OCI-LY1 (cell line): ENCODE measurements at regions not wholly inside any gene's neighbourhood (a gene's known extent, or its start where the extent isn't known, plus 50 kb on each side); places are given as distances from the start of the nearest gene placed in this dataset.
"Not testable (repeated sequence)": the region's sequence is repeated elsewhere in the genome, so short reads cannot be mapped to it uniquely, and the experiment has no call there.

Experiments
- H2AFZ ChIP-seq: fragments of 200-600 bp; sonication (generic), shearing (Covaris generic); 2 replicates; pipeline ENCODE4 v1.6.0; 2014; ENCODE audit warnings: antibody characterized with exemption, mild to moderate bottlenecking, low read length
- H3F3A ChIP-seq: fragments of 200-600 bp; sonication (generic), shearing (Covaris generic); 2 replicates; pipeline ENCODE4 v1.6.0; 2014; ENCODE audit warnings: mild to moderate bottlenecking, antibody characterized with exemption, low read length, moderate library complexity; ENCODE audit not compliant: insufficient read depth
- H3K27ac ChIP-seq: fragments of 200-600 bp; sonication (generic); 2 replicates; pipeline ENCODE4 v1.5.1; 2014; ENCODE audit warnings: low read length, mixed run types, mild to moderate bottlenecking, low read depth; ENCODE audit not compliant: poor library complexity, severe bottlenecking
- H3K27me3 ChIP-seq: fragments of 200-600 bp; sonication (generic); 2 replicates; pipeline ENCODE4 v1.6.0; 2014; ENCODE audit warnings: antibody characterized with exemption, mild to moderate bottlenecking, low read length, moderate library complexity; ENCODE audit not compliant: insufficient read depth
- H3K36me3 ChIP-seq: fragments of 200-600 bp; sonication (generic); 2 replicates; pipeline ENCODE4 v1.6.1; 2014; ENCODE audit warnings: mild to moderate bottlenecking, antibody characterized with exemption, low read length, moderate library complexity, mixed read lengths; ENCODE audit not compliant: insufficient read depth
- H3K4me1 ChIP-seq: fragments of 200-600 bp; sonication (generic); 2 replicates; pipeline ENCODE4 v1.5.1; 2014; ENCODE audit warnings: mild to moderate bottlenecking, low read length, moderate library complexity; ENCODE audit not compliant: insufficient read depth, severe bottlenecking
- H3K4me2 ChIP-seq: fragments of 200-600 bp; sonication (generic), shearing (Covaris generic); 2 replicates; pipeline ENCODE4 v1.6.1; 2014; ENCODE audit warnings: low read length
- H3K4me3 ChIP-seq: fragments of 200-600 bp; sonication (generic); 2 replicates; pipeline ENCODE4 v1.5.1; 2014; ENCODE audit warnings: low read length, low read depth, mild to moderate bottlenecking, mixed read lengths; ENCODE audit not compliant: poor library complexity, severe bottlenecking
- H3K79me2 ChIP-seq: fragments of 200-600 bp; shearing (Covaris generic); 2 replicates; pipeline ENCODE4 v1.6.1; 2016; ENCODE audit warnings: mixed run types, low read length, mixed read lengths; ENCODE audit not compliant: insufficient read depth
- H3K9ac ChIP-seq: fragments of 200-600 bp; sonication (generic), shearing (Covaris generic); 2 replicates; pipeline ENCODE4 v1.6.1; 2014; ENCODE audit warnings: mild to moderate bottlenecking, low read length, mixed read lengths
- H3K9me2 ChIP-seq: fragments of 200-600 bp; sonication (generic), shearing (Covaris generic); 2 replicates; pipeline ENCODE4 v1.6.1; 2014; ENCODE audit warnings: low read depth, mild to moderate bottlenecking, low read length, mixed read lengths
- H3K9me3 ChIP-seq: fragments of 200-600 bp; shearing (Covaris generic); 2 replicates; pipeline ENCODE4 v1.6.1; 2014; ENCODE audit warnings: low read length, mixed read lengths
- H4K20me1 ChIP-seq: fragments of 200-600 bp; sonication (generic), shearing (Covaris generic); 2 replicates; pipeline ENCODE4 v1.6.0; 2016; ENCODE audit warnings: mild to moderate bottlenecking, low read length; ENCODE audit not compliant: insufficient read depth
- CTCF ChIP-seq: fragments of 200-600 bp; sonication (generic), shearing (Covaris generic); IDR thresholded peaks from 2 replicates; pipeline ENCODE4 v1.5.1; 2017; ENCODE audit warnings: mild to moderate bottlenecking, antibody characterized with exemption, low read length, moderate library complexity, mixed read lengths
- EZH2 ChIP-seq: fragments of 200-600 bp; sonication (generic), shearing (Covaris generic); IDR thresholded peaks from 2 replicates; pipeline ENCODE4 v1.8.0; 2017; ENCODE audit warnings: borderline replicate concordance, mixed run types, mild to moderate bottlenecking, antibody characterized with exemption, low read length, moderate library complexity, mixed read lengths

DNA sequence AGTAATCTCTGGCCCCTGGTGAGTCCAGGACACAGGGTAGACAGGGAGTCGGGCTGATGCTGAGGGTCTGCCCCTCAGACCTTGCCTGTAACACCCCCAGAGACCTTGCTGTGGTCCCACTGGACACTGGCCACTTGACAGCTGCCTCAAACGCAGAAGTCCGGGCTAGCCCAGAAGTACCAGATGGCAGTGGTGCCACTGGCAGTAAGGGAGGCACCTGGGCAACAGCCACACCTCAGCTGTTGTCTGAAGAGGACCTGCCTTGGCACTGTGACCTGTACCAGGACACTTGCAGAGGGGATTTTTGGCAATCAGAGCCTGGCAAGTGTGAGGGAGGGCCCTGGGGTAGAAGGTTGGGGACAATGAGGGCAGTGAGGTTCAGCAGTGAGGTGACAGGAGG lies 63.3 kb upstream of the UXT start:
- no peaks in the 10 kb centered on the region for H3K4me1 ChIP-seq
- H2AFZ ChIP-seq, result no peak overlapping the region
- H4K20me1 ChIP-seq, result no peaks in the 10 kb centered on the region
- no peak overlapping the region for H3K4me2 ChIP-seq
- no peak overlapping the region for H3K9ac ChIP-seq
- no peaks in the 10 kb centered on the region for H3K79me2 ChIP-seq
- no peaks in the 10 kb centered on the region for H3K36me3 ChIP-seq
- H3K4me3 ChIP-seq, result no peak overlapping the region
- no peaks in the 10 kb centered on the region for H3K9me3 ChIP-seq
- no peaks in the 10 kb centered on the region for H3K27me3 ChIP-seq
- H3F3A ChIP-seq, result no peaks in the 10 kb centered on the region
- H3K27ac ChIP-seq, result no peak overlapping the region
- no peaks in the 10 kb centered on the region for H3K9me2 ChIP-seq
- TF ChIP-seq CTCF, result no peak
- TF ChIP-seq EZH2, result no peak

DNA sequence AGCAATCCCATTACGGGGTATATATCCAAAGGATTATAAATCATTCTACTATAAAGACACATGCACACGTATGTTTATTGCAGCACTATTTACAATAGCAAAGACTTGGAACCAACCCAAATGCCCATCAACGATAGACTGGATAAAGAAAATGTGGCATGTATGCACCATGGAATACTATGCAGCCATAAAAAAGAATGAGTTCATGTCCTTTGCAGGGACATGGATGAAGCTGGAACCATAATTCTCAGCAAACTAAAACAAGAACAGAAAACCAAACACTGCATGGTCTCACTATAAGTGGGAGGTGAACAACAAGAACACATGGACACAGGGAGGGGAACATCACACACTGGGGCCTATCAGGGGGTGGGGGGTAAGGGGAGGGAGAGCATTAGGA lies 56.1 kb upstream of the UXT start:
- H3K9me3 ChIP-seq, H3K9ac ChIP-seq, H3K27ac ChIP-seq, H3K79me2 ChIP-seq, H3K27me3 ChIP-seq, H3K4me3 ChIP-seq, H3F3A ChIP-seq, H2AFZ ChIP-seq, H3K4me1 ChIP-seq, H3K4me2 ChIP-seq, H4K20me1 ChIP-seq, H3K9me2 ChIP-seq, H3K36me3 ChIP-seq: not testable (repeated sequence)

- not testable (repeated sequence) for H2AFZ ChIP-seq, H3K9ac ChIP-seq, H3K27me3 ChIP-seq, H3F3A ChIP-seq, H3K4me2 ChIP-seq, H3K9me2 ChIP-seq, H3K36me3 ChIP-seq, H3K9me3 ChIP-seq, H3K4me3 ChIP-seq, H3K4me1 ChIP-seq, H3K27ac ChIP-seq, H4K20me1 ChIP-seq, H3K79me2 ChIP-seq
Measured at GRCh38 chrX:47712675-47713074, 53.7 kb upstream of the UXT start.

DNA sequence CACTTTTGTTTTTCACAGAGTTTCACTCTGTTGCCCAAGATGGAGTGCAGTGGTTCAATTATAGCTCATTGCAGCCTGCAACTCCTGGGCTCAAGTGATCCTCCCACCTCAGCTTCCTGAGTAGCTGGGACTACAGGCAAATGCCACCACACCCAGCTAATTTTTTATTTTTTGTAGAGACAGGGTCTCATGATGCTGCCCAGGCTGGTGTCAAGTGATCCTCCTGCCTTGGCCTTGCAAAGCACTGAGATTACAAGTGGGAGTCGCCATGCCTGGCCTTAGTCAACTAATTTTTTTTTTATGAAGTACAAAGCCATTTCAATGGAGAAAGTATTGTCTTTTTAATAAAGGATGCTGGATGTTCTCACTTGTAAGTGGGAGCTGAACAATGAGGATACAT lies 51.3 kb upstream of the UXT start:
- TF ChIP-seq CTCF, result no peak
- TF ChIP-seq EZH2, result no peak
- no peaks in the 10 kb centered on the region for H3K4me1 ChIP-seq
- no peak overlapping the region for H3K9ac ChIP-seq
- no peak overlapping the region for H3K4me2 ChIP-seq
- no peaks in the 10 kb centered on the region for H3K9me2 ChIP-seq
- H4K20me1 ChIP-seq, result no peaks in the 10 kb centered on the region
- H2AFZ ChIP-seq, result no peak overlapping the region
- no peaks in the 10 kb centered on the region for H3K36me3 ChIP-seq
- no peaks in the 10 kb centered on the region for H3F3A ChIP-seq
- no peaks in the 10 kb centered on the region for H3K9me3 ChIP-seq
- no peak overlapping the region for H3K4me3 ChIP-seq
- H3K27ac ChIP-seq, result no peak overlapping the region
- no peaks in the 10 kb centered on the region for H3K79me2 ChIP-seq
- no peaks in the 10 kb centered on the region for H3K27me3 ChIP-seq
